ENCODE measurements at regions not wholly inside any gene's neighbourhood (a gene's known extent, or its start where the extent isn't known, plus 50 kb on each side); places are given as distances from the start of the nearest gene placed in this dataset.

DNA sequence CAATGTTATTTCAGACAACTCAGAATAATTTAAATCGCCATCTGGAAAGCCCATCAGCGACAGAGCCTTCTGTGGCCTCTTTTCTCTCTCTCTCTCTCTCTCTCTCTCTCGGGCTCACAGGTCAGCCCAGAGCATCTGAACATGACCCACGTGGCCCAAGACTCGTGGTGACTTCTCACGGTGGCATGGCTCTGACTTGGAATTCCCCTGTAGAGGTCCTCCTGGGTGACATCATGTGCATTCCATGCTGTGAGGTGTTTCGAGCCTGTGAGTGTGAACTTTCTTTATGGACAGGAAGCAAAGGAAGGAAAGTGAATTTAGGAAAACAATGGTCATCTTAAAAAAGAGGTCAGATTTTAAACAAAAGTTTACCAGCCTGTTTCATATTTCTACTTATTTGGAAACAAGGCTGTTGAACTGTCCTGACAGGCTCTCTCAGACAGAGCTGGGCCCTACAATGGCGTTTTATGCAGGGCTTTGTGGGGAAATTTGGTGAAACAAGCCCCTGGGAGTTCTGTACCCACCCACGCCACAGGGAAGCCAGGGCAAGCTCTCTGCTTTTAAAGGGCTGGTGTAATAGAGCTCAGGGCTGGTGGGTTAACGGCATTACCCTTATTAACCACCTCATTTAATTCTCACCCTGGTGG lies 359.7 kb upstream of the ZNF32 start:
- Histone ChIP-seq H3K36me3 (ENCODE audit: insufficient read depth, low read length) (no peaks in the 10 kb centered on the region), H3K79me2 (ENCODE audit: insufficient read depth, low read length) (no peaks in the 10 kb centered on the region), H2AFZ (ENCODE audit: low read depth, low read length) (no peak overlapping the region), H3K27ac (ENCODE audit: low read length) (no peak overlapping the region), H3K27me3 (ENCODE audit: insufficient read depth, low read length, poor library complexity) (no peaks in the 10 kb centered on the region), H3K4me2 (ENCODE audit: insufficient read depth, low read length) (no peak overlapping the region), H4K20me1 (ENCODE audit: insufficient read depth, low read length) (no peaks in the 10 kb centered on the region), H3K9me3 (ENCODE audit: insufficient read depth, low read length, severe bottlenecking) (no peaks in the 10 kb centered on the region), H3K4me3 (ENCODE audit: low read depth in 1 of 2, low read length in 2 of 2) (no peak overlapping the region), H3K4me1 (ENCODE audit: insufficient read depth, low read length) (no peaks in the 10 kb centered on the region), H3K9ac (ENCODE audit: low read depth, low read length) (no peak overlapping the region)
- ATAC-seq (ENCODE audit: insufficient read depth, low read depth) (no peak), DNase-seq (no peak)
- TF ChIP-seq, protein P1, sequence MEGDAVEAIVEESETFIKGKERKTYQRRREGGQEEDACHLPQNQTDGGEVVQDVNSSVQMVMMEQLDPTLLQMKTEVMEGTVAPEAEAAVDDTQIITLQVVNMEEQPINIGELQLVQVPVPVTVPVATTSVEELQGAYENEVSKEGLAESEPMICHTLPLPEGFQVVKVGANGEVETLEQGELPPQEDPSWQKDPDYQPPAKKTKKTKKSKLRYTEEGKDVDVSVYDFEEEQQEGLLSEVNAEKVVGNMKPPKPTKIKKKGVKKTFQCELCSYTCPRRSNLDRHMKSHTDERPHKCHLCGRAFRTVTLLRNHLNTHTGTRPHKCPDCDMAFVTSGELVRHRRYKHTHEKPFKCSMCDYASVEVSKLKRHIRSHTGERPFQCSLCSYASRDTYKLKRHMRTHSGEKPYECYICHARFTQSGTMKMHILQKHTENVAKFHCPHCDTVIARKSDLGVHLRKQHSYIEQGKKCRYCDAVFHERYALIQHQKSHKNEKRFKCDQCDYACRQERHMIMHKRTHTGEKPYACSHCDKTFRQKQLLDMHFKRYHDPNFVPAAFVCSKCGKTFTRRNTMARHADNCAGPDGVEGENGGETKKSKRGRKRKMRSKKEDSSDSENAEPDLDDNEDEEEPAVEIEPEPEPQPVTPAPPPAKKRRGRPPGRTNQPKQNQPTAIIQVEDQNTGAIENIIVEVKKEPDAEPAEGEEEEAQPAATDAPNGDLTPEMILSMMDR (IDR thresholded peaks at IDR 0.05; ENCODE audit: borderline replicate concordance, extremely low read depth, low read length, poor library complexity, severe bottlenecking) = no peak
- TF ChIP-seq EZH2 (IDR thresholded peaks at IDR 0.05; ENCODE audit: borderline replicate concordance, low read depth, low read length, severe bottlenecking) = no peak

DNA sequence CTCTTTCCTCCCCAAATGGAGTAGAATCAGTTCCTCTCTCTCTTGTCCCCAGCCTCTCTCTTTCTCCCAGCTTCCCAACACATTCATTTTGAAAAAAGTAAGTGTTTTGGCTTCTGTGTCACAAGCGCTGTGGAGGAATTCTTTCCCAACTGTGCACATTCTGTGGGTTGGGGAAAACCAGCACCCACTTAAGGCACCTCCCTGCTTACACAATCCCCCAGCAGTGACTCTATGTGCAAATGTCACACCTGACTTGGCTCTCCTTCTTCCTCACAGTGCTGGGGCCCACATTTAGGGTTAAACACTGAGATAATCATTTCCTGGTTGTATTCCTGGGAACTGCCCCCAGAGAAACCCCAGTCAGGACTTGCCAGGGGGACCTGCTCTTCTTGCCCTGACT lies 358.1 kb upstream of the ZNF32 start:
- no peak overlapping the region for H3K4me3 ChIP-seq (ENCODE audit: low read depth in 1 of 2, low read length in 2 of 2)
- no peak overlapping the region for H2AFZ ChIP-seq (ENCODE audit: low read depth, low read length)

DNA sequence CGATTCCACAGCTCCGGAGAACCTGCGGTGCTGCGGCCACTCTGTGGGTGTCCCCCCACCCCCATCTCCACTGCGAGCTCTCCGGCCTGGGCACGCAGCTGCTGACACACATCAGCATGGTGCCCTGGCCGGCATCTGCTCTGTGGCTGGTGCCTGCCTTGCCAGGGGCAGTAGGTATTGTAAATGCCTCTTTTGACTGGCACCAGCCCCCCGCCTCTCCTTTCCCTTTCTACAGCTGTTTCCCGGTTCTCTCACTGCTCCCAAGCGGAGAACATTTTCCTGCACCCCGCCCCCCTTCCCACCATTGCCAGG lies 357.1 kb upstream of the ZNF32 start:
- H2AFZ ChIP-seq (ENCODE audit: low read depth, low read length) = no peak overlapping the region
- H3K9ac ChIP-seq (ENCODE audit: low read depth, low read length) = no peak overlapping the region
- H4K20me1 ChIP-seq (ENCODE audit: insufficient read depth, low read length) = no peaks in the 10 kb centered on the region
- ATAC-seq (ENCODE audit: insufficient read depth, low read depth) (no peak), DNase-seq (no peak)
- no peaks in the 10 kb centered on the region for H3K9me3 ChIP-seq (ENCODE audit: insufficient read depth, low read length, severe bottlenecking)
- H3K27me3 ChIP-seq (ENCODE audit: insufficient read depth, low read length, poor library complexity) = no peaks in the 10 kb centered on the region
- H3K4me3 ChIP-seq (ENCODE audit: low read depth in 1 of 2, low read length in 2 of 2) = no peak overlapping the region
- H3K4me1 ChIP-seq (ENCODE audit: insufficient read depth, low read length) = no peaks in the 10 kb centered on the region
- TF ChIP-seq EZH2 (IDR thresholded peaks at IDR 0.05; ENCODE audit: borderline replicate concordance, low read depth, low read length, severe bottlenecking) = no peak
- TF ChIP-seq, protein P1 (IDR thresholded peaks at IDR 0.05; ENCODE audit: borderline replicate concordance, extremely low read depth, low read length, poor library complexity, severe bottlenecking) = no peak
- no peaks in the 10 kb centered on the region for H3K36me3 ChIP-seq (ENCODE audit: insufficient read depth, low read length)
- no peak overlapping the region for H3K4me2 ChIP-seq (ENCODE audit: insufficient read depth, low read length)
- H3K27ac ChIP-seq (ENCODE audit: low read length) = no peak overlapping the region
- H3K79me2 ChIP-seq (ENCODE audit: insufficient read depth, low read length) = no peaks in the 10 kb centered on the region

More for the DNA sequence above, 358.1 kb upstream of the ZNF32 start:
- no peak for ATAC-seq (ENCODE audit: insufficient read depth, low read depth)
- no peaks in the 10 kb centered on the region for H3K27me3 ChIP-seq (ENCODE audit: insufficient read depth, low read length, poor library complexity)
- H3K9ac ChIP-seq (ENCODE audit: low read depth, low read length) = no peak overlapping the region
- TF ChIP-seq, protein P1 (IDR thresholded peaks at IDR 0.05; ENCODE audit: borderline replicate concordance, extremely low read depth, low read length, poor library complexity, severe bottlenecking) = no peak
- H3K9me3 ChIP-seq (ENCODE audit: insufficient read depth, low read length, severe bottlenecking) = no peaks in the 10 kb centered on the region
- no peaks in the 10 kb centered on the region for H3K36me3 ChIP-seq (ENCODE audit: insufficient read depth, low read length)
- no peak overlapping the region for H3K4me2 ChIP-seq (ENCODE audit: insufficient read depth, low read length)
- H3K79me2 ChIP-seq (ENCODE audit: insufficient read depth, low read length) = no peaks in the 10 kb centered on the region
- H3K4me1 ChIP-seq (ENCODE audit: insufficient read depth, low read length) = no peaks in the 10 kb centered on the region
- no peaks in the 10 kb centered on the region for H4K20me1 ChIP-seq (ENCODE audit: insufficient read depth, low read length)
- no peak for DNase-seq
- H3K27ac ChIP-seq (ENCODE audit: low read length) = no peak overlapping the region
